ENCODE measurements at regions not wholly inside any gene's neighbourhood (a gene's known extent, or its start where the extent isn't known, plus 50 kb on each side); places are given as distances from the start of the nearest gene placed in this dataset.
"Not testable (repeated sequence)": the region's sequence is repeated elsewhere in the genome, so short reads cannot be mapped to it uniquely, and the experiment has no call there.

- Mint-ChIP-seq H3K27ac (no peak overlapping the region), H3K9me3 (peaks cover 47% of the 10 kb centered on the region), H3K4me3 (no peak overlapping the region)
These were observed 683.2 kb upstream of the TPTE start for GRCh38 chr21:9837946-9838737.

GRCh38 chr21:9838738-9839642 is 682.4 kb upstream of the TPTE start:
- no peak for TF ChIP-seq CTCF (IDR thresholded peaks at IDR 0.05; ENCODE audit: unreplicated experiment)
- Mint-ChIP-seq H3K27me3 (ENCODE audit: low read depth) (no peaks in the 10 kb centered on the region), H3K4me3 (no peak overlapping the region), H3K9me3 (peaks cover 53% of the 10 kb centered on the region), H3K36me3 (peaks cover 14% of the 10 kb centered on the region), H3K4me1 (no peaks in the 10 kb centered on the region), H3K27ac (no peak overlapping the region)
- peak in 1 of 2 experiments; percentile 44 for DNase-seq (ENCODE audit: low spot score in 2 of 2, unreplicated experiment in 2 of 2)

More at GRCh38 chr21:9837946-9838737, 683.2 kb upstream of the TPTE start:
- peaks cover 14% of the 10 kb centered on the region for H3K36me3 Mint-ChIP-seq
- H3K4me1 Mint-ChIP-seq: no peaks in the 10 kb centered on the region
- no peak for DNase-seq (ENCODE audit: low spot score in 2 of 2, unreplicated experiment in 2 of 2)
- no peaks in the 10 kb centered on the region for H3K27me3 Mint-ChIP-seq (ENCODE audit: low read depth)
- TF ChIP-seq CTCF (IDR thresholded peaks at IDR 0.05; ENCODE audit: unreplicated experiment): no peak

- H3K4me1 Mint-ChIP-seq; H3K27ac Mint-ChIP-seq; DNase-seq (ENCODE audit: low spot score in 2 of 2, unreplicated experiment in 2 of 2); H3K27me3 Mint-ChIP-seq (ENCODE audit: low read depth); H3K36me3 Mint-ChIP-seq; H3K4me3 Mint-ChIP-seq: not testable (repeated sequence)
- H3K9me3 Mint-ChIP-seq: peaks cover 51% of the 10 kb centered on the region
These were observed 677.3 kb upstream of the TPTE start for GRCh38 chr21:9844106-9844505.

- DNase-seq (ENCODE audit: low spot score in 2 of 2, unreplicated experiment in 2 of 2); H3K4me3 Mint-ChIP-seq; H3K36me3 Mint-ChIP-seq; H3K27ac Mint-ChIP-seq; H3K4me1 Mint-ChIP-seq; H3K27me3 Mint-ChIP-seq (ENCODE audit: low read depth): not testable (repeated sequence)
- peaks cover 25% of the 10 kb centered on the region for H3K9me3 Mint-ChIP-seq
These were observed 673.9 kb upstream of the TPTE start for GRCh38 chr21:9847511-9847910.

GRCh38 chr21:9851166-9851565 is 670.2 kb upstream of the TPTE start:
- H3K27me3 Mint-ChIP-seq (ENCODE audit: low read depth); H3K27ac Mint-ChIP-seq; H3K4me1 Mint-ChIP-seq; H3K4me3 Mint-ChIP-seq; DNase-seq (ENCODE audit: low spot score in 2 of 2, unreplicated experiment in 2 of 2); H3K36me3 Mint-ChIP-seq: not testable (repeated sequence)
- H3K9me3 Mint-ChIP-seq: peaks cover 11% of the 10 kb centered on the region

- not testable (repeated sequence) for H3K27me3 Mint-ChIP-seq (ENCODE audit: low read depth); DNase-seq (ENCODE audit: low spot score in 2 of 2, unreplicated experiment in 2 of 2); H3K36me3 Mint-ChIP-seq; H3K27ac Mint-ChIP-seq; H3K4me1 Mint-ChIP-seq; H3K4me3 Mint-ChIP-seq
- H3K9me3 Mint-ChIP-seq: peaks cover 16% of the 10 kb centered on the region
These were observed 669.7 kb upstream of the TPTE start for GRCh38 chr21:9851695-9852094.

GRCh38 chr21:9857563-9857962 is 663.8 kb upstream of the TPTE start:
- DNase-seq (ENCODE audit: low spot score in 2 of 2, unreplicated experiment in 2 of 2); H3K27ac Mint-ChIP-seq; H3K27me3 Mint-ChIP-seq (ENCODE audit: low read depth); H3K4me1 Mint-ChIP-seq; H3K36me3 Mint-ChIP-seq; H3K4me3 Mint-ChIP-seq: not testable (repeated sequence)
- peaks cover 37% of the 10 kb centered on the region for H3K9me3 Mint-ChIP-seq

GRCh38 chr21:9859865-9860264 is 661.5 kb upstream of the TPTE start:
- not testable (repeated sequence) for H3K36me3 Mint-ChIP-seq; H3K27me3 Mint-ChIP-seq (ENCODE audit: low read depth); DNase-seq (ENCODE audit: low spot score in 2 of 2, unreplicated experiment in 2 of 2); H3K27ac Mint-ChIP-seq; H3K4me1 Mint-ChIP-seq; H3K4me3 Mint-ChIP-seq
- peaks cover 51% of the 10 kb centered on the region for H3K9me3 Mint-ChIP-seq

- H3K4me3 Mint-ChIP-seq; H3K4me1 Mint-ChIP-seq; H3K36me3 Mint-ChIP-seq; H3K27ac Mint-ChIP-seq; H3K27me3 Mint-ChIP-seq (ENCODE audit: low read depth); DNase-seq (ENCODE audit: low spot score in 2 of 2, unreplicated experiment in 2 of 2): not testable (repeated sequence)
- peaks cover 43% of the 10 kb centered on the region for H3K9me3 Mint-ChIP-seq
These were observed 658.9 kb upstream of the TPTE start for GRCh38 chr21:9862456-9862855.

- not testable (repeated sequence) for H3K4me1 Mint-ChIP-seq; H3K27ac Mint-ChIP-seq; H3K27me3 Mint-ChIP-seq (ENCODE audit: low read depth)
These were observed 653.6 kb upstream of the TPTE start for GRCh38 chr21:9867815-9868214.

GRCh38 chr21:9873096-9873495 is 648.3 kb upstream of the TPTE start:
- not testable (repeated sequence) for H3K4me3 Mint-ChIP-seq, H3K36me3 Mint-ChIP-seq, H3K27ac Mint-ChIP-seq

More at GRCh38 chr21:9867815-9868214, 653.6 kb upstream of the TPTE start:
- not testable (repeated sequence) for DNase-seq (ENCODE audit: low spot score in 2 of 2, unreplicated experiment in 2 of 2); H3K4me3 Mint-ChIP-seq; H3K36me3 Mint-ChIP-seq
- peaks cover 36% of the 10 kb centered on the region for H3K9me3 Mint-ChIP-seq

GRCh38 chr21:9874136-9874535 is 647.2 kb upstream of the TPTE start:
- H3K27me3 Mint-ChIP-seq (ENCODE audit: low read depth); DNase-seq (ENCODE audit: low spot score in 2 of 2, unreplicated experiment in 2 of 2); H3K4me1 Mint-ChIP-seq; H3K4me3 Mint-ChIP-seq; H3K36me3 Mint-ChIP-seq; H3K27ac Mint-ChIP-seq: not testable (repeated sequence)
- peaks cover 20% of the 10 kb centered on the region for H3K9me3 Mint-ChIP-seq

More at GRCh38 chr21:9873096-9873495, 648.3 kb upstream of the TPTE start:
- not testable (repeated sequence) for DNase-seq (ENCODE audit: low spot score in 2 of 2, unreplicated experiment in 2 of 2); H3K27me3 Mint-ChIP-seq (ENCODE audit: low read depth); H3K4me1 Mint-ChIP-seq
- H3K9me3 Mint-ChIP-seq: peaks cover 20% of the 10 kb centered on the region
